ENCODE measurements at regions not wholly inside any gene's neighbourhood (a gene's known extent, or its start where the extent isn't known, plus 50 kb on each side); places are given as distances from the start of the nearest gene placed in this dataset.

DNA sequence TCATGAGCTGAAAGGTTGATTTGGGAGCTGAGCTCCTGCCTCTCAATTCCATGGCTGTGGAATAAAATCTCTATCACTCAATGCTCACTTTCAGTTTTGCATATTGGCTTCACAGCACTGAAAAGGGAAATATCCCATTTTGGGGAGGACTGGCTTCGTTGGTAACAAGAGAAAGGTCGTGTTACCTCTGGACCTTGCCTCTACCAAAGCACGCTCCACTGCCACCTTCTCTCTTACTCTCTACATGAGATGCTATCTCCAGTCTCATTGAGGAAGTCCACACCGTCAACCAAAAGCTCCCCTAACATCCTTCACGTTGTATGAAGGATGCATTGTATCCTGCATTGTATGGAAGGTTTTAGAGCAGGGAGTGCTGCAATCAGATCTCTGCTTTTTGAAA, 195.0 kb upstream of the LDB2 start:
- Histone ChIP-seq H3K27me3 (no peaks in the 10 kb centered on the region), H3K36me3 (no peaks in the 10 kb centered on the region), H3K4me3 (no peak overlapping the region), H3K9me3 (replicated peaks) (no peaks in the 10 kb centered on the region), H3K27ac (no peak overlapping the region), H3K4me1 (no peaks in the 10 kb centered on the region)
- DNase-seq, result no peak

DNA sequence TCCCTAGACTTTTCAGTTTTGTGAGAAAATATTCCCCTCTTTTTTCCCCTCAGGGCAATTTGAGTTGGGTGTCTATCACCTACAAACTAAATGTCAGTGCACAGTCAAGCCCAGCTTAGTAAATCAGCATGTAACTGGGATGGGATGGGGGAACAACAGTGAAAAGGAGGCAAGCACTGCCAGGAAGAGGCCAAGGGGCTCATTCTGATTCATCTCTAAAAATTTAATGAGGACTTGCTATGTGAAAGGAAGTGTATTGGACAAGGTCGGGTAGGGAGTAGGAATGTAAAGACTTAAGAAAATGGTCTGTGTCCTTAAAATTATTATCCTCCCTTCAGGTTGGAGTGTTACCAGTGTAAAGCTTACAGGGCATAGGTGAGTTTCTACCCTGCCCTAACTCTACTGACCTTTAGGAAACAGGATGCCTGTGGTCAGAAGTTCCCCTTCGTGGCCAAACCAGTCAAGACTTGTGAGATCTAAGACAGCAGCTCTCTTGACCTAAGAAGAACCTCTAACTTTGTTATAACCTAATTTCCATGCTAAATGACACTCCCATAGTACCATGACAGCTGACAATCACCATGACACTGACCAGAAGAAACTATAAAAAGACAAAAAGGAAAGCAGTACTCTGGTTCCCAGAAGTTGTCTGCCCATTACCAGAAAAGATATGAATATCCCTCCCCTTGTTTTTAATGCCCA, 194.4 kb upstream of the LDB2 start:
- H3K9me3 ChIP-seq (replicated peaks), result no peaks in the 10 kb centered on the region
- H3K4me3 ChIP-seq, result no peak overlapping the region
- no peaks in the 10 kb centered on the region for H3K4me1 ChIP-seq
- no peaks in the 10 kb centered on the region for H3K36me3 ChIP-seq
- DNase-seq, result no peak
- no peak overlapping the region for H3K27ac ChIP-seq
- no peaks in the 10 kb centered on the region for H3K27me3 ChIP-seq

DNA sequence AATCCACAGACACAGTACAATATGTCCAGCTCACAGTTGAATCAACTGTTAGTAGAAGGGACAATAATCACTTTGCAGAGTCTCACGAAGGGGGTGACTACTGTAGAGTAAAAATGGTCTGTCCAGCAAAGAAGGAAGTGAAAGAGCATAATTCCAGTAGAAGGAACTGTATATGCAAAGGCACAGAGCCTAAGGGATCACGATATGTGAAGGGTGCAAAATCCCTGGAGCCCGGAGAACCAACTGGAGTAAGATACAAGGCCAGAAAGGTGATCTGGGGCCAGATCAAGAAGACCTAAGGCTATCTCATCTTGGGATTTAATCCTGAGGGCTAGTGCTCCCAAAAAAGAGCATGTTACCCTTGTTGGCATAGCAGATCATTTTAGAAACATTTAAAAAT, 192.7 kb upstream of the LDB2 start:
- Histone ChIP-seq H3K36me3 (no peaks in the 10 kb centered on the region), H3K9me3 (replicated peaks) (no peaks in the 10 kb centered on the region), H3K27me3 (peaks cover 6% of the 10 kb centered on the region; the same call in 1 of the 2 replicates), H3K27ac (no peak overlapping the region), H3K4me1 (no peaks in the 10 kb centered on the region), H3K4me3 (no peak overlapping the region)
- no peak for DNase-seq

- no peaks in the 10 kb centered on the region for H3K36me3 ChIP-seq
- no peak overlapping the region for H3K4me3 ChIP-seq
- no peak overlapping the region for H3K27ac ChIP-seq
- peaks cover 6% of the 10 kb centered on the region for H3K27me3 ChIP-seq
- no peaks in the 10 kb centered on the region for H3K9me3 ChIP-seq (replicated peaks)
- no peaks in the 10 kb centered on the region for H3K4me1 ChIP-seq
- no peak for DNase-seq
These were observed 191.6 kb upstream of the LDB2 start for GRCh38 chr4:17090063-17090462.

GRCh38 chr4:17085416-17085815, 187.0 kb upstream of the LDB2 start:
- no peak overlapping the region for H3K27ac ChIP-seq
- H3K36me3 ChIP-seq, result no peaks in the 10 kb centered on the region
- DNase-seq, result no peak
- H3K9me3 ChIP-seq (replicated peaks), result no peaks in the 10 kb centered on the region
- H3K27me3 ChIP-seq, result peaks cover 19% of the 10 kb centered on the region
- H3K4me3 ChIP-seq, result no peak overlapping the region
- H3K4me1 ChIP-seq, result no peaks in the 10 kb centered on the region

DNA sequence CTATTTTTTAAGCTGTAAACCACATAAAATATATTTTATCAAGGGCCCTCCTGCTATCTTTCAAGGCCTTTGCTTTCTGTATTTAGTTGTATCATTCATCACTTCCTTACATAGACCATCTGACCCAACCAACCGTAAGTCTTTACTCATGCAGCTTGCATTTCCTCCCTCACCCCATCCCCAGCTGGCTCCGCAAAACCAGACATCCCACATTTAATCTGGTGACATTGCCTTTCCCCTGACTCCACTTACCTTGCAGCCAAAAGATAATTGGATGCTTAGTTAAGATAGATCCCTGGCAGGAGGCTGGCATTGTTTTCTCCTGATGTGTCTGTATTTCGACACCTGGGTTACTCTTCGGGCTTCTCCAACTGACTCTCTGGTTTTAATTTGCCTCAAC, 183.7 kb upstream of the LDB2 start:
- DNase-seq, result no peak
- Histone ChIP-seq H3K27ac (no peak overlapping the region), H3K9me3 (replicated peaks) (no peaks in the 10 kb centered on the region), H3K27me3 (peaks cover 19% of the 10 kb centered on the region), H3K36me3 (no peaks in the 10 kb centered on the region), H3K4me1 (no peaks in the 10 kb centered on the region), H3K4me3 (no peak overlapping the region)

DNA sequence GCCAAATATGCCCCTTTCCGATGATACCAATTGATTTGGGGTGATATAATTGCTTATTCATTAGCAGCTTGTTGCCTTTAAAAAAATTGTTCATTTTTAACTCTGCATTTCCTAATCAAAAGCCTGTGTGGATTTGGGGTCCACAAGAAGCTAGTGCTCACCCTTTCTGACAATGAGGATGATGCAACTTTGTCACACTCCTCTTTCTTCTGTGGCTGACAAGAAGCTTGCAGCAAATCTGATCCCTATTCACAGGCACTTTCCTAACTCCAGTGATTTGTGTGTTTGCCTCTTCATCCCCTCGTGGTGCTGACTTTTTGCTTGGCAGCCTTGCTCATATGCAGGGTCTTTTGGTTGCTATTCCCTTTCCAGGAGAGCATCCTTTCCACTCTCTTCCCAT, 182.7 kb upstream of the LDB2 start:
- no peaks in the 10 kb centered on the region for H3K4me1 ChIP-seq
- H3K36me3 ChIP-seq, result no peaks in the 10 kb centered on the region
- no peaks in the 10 kb centered on the region for H3K9me3 ChIP-seq (replicated peaks)
- no peak overlapping the region for H3K4me3 ChIP-seq
- H3K27me3 ChIP-seq, result peaks cover 13% of the 10 kb centered on the region
- DNase-seq, result no peak
- no peak overlapping the region for H3K27ac ChIP-seq

DNA sequence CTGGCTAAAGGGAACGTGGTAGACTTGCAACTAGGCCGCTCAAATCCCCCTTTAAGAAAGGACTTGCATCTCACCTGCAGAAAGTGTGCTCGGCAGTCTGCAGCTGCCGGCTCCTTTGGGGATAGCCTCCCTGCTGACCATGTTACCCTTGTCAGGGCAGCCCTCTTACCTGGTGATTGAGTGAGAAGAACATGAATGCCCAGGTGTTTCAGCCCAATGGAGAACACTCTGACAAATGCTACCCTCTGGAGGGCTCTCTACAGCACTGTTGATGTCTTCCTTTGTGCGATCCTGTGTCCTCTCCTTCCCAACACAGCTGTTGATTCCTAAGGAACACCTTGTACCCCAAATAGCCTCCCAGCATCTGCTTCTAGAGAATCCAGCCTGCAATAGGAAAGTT, 178.7 kb upstream of the LDB2 start:
- no peaks in the 10 kb centered on the region for H3K9me3 ChIP-seq (replicated peaks)
- no peaks in the 10 kb centered on the region for H3K4me1 ChIP-seq
- peaks cover 6% of the 10 kb centered on the region for H3K27me3 ChIP-seq
- no peaks in the 10 kb centered on the region for H3K36me3 ChIP-seq
- H3K4me3 ChIP-seq, result no peak overlapping the region
- DNase-seq, result no peak
- H3K27ac ChIP-seq, result no peak overlapping the region

DNA sequence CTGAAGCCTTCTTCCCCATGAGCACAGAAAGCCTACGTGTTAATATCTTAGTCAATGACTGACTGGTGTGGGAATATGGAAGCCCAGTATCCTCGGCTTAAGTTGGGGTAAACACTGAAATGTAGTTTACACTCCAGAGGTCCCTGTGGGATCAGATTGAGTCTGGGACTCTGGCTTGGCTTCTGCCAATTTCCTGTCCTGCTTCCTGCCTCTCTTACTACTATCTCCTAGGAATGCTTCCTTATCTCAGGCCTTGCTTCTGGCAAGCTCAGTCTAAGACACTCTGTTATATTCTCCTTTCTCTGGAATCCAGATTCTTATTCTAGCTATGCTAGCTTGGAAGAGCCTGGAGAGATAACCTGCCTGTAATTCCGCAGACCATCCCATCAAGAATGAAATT, 174.0 kb upstream of the LDB2 start:
- no peaks in the 10 kb centered on the region for H3K36me3 ChIP-seq
- no peak for DNase-seq
- H3K27me3 ChIP-seq, result no peaks in the 10 kb centered on the region; the same call in 1 of the 2 replicates
- no peaks in the 10 kb centered on the region for H3K9me3 ChIP-seq (replicated peaks)
- H3K4me1 ChIP-seq, result no peaks in the 10 kb centered on the region
- H3K27ac ChIP-seq, result no peak overlapping the region
- no peak overlapping the region for H3K4me3 ChIP-seq

DNA sequence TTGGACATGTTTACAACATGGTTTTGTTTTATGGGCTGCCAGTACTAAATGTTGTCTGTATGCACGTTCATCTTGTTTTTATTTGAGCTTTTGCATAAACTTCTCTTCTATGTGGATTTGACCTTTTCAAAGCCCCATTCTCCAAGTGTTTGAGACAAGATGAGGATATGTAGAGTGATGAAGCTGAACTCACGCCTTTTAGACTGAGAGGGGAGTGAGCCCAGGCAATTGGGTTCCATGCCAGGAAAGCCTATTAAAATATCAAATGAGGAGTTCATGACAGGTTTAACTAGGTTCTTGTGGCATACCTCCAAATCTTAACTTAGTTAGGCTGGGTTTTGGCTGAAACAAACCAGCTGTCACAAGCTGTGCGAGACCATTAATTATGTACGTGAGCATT, 170.4 kb upstream of the LDB2 start:
- H3K4me1 ChIP-seq, result no peaks in the 10 kb centered on the region
- no peak overlapping the region for H3K27ac ChIP-seq
- no peaks in the 10 kb centered on the region for H3K36me3 ChIP-seq
- no peaks in the 10 kb centered on the region; the same call in 1 of the 2 replicates for H3K27me3 ChIP-seq
- DNase-seq, result no peak
- no peak overlapping the region for H3K4me3 ChIP-seq
- no peaks in the 10 kb centered on the region for H3K9me3 ChIP-seq (replicated peaks)

DNA sequence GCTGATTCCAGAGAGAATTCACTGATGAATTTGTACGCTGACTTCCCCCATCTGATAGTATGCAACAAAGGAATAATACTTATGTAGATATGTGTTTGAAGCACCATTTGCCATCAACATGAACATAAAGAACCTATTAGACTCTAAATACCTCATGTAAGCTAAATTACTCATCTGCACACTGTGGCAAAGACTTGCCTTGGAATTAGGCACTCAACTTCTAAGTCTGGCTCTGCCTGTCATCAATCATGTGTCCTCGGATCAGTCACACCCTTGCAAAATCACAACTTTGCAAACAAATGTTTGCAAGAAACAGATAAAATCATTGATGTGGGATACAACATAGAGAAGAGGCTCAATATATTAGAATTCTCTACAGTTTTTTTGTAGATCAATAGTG, 169.9 kb upstream of the LDB2 start:
- Histone ChIP-seq H3K36me3 (no peaks in the 10 kb centered on the region), H3K4me1 (no peaks in the 10 kb centered on the region), H3K9me3 (replicated peaks) (no peaks in the 10 kb centered on the region), H3K27me3 (no peaks in the 10 kb centered on the region; the same call in 1 of the 2 replicates), H3K4me3 (no peak overlapping the region), H3K27ac (no peak overlapping the region)
- no peak for DNase-seq

GRCh38 chr4:17066972-17067371, 168.5 kb upstream of the LDB2 start:
- no peak overlapping the region for H3K27ac ChIP-seq
- no peak for DNase-seq

DNA sequence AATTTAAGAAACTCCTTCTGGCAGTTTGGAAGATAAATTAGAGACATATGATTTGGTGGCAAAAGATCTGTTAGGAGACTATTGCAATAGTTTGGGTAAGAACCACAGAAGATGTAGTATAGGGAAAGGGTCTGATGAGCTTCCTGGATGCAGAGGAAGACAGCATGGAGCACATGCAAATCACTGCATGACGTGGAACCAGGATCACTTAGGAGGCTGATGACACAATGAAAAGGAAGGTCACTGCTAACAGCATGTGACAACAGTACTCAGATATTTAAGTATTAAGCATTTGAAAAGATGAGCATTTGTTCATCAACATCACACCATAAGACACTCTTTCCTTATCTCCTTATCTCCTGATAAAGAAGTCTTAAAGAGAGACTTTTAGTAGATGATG, 167.8 kb upstream of the LDB2 start:
- Histone ChIP-seq H3K4me1 (no peaks in the 10 kb centered on the region), H3K36me3 (no peaks in the 10 kb centered on the region), H3K4me3 (no peak overlapping the region), H3K9me3 (replicated peaks) (no peaks in the 10 kb centered on the region), H3K27me3 (no peaks in the 10 kb centered on the region), H3K27ac (no peak overlapping the region)
- no peak for DNase-seq

More at GRCh38 chr4:17066972-17067371, 168.5 kb upstream of the LDB2 start:
- Histone ChIP-seq H3K9me3 (replicated peaks) (no peaks in the 10 kb centered on the region), H3K4me1 (no peaks in the 10 kb centered on the region), H3K36me3 (no peaks in the 10 kb centered on the region), H3K27me3 (no peaks in the 10 kb centered on the region), H3K4me3 (no peak overlapping the region)

GRCh38 chr4:17065821-17066220, 167.4 kb upstream of the LDB2 start:
- DNase-seq, result no peak
- Histone ChIP-seq H3K4me1 (no peaks in the 10 kb centered on the region), H3K27ac (no peak overlapping the region), H3K27me3 (no peaks in the 10 kb centered on the region), H3K9me3 (replicated peaks) (no peaks in the 10 kb centered on the region), H3K36me3 (no peaks in the 10 kb centered on the region), H3K4me3 (no peak overlapping the region)

GRCh38 chr4:17064959-17065358, 166.5 kb upstream of the LDB2 start:
- no peak for DNase-seq
- no peaks in the 10 kb centered on the region; the same call in 1 of the 2 replicates for H3K27me3 ChIP-seq
- H3K4me3 ChIP-seq, result no peak overlapping the region
- no peaks in the 10 kb centered on the region for H3K9me3 ChIP-seq (replicated peaks)
- no peak overlapping the region for H3K27ac ChIP-seq
- no peaks in the 10 kb centered on the region for H3K4me1 ChIP-seq
- H3K36me3 ChIP-seq, result no peaks in the 10 kb centered on the region

DNA sequence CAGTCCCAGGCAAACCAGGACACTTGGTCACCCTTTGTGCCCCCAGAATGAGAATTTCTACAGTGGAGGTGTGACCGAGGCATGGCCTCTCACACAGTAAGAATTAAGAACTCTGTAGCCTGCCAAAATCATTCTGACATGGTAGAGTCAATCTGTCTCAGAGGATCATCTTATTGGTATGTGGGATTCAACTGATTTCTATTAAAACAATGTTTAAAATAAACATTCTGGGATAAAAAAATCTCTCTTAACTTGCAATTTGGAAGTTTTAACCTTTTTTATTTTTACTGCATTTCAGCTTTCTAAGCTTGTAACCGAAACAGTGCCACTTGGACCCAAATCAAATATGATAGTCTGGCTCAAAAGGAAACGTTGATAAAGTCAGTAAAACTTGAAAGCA, 165.4 kb upstream of the LDB2 start:
- no peak overlapping the region for H3K4me3 ChIP-seq
- no peaks in the 10 kb centered on the region for H3K9me3 ChIP-seq (replicated peaks)
- no peak overlapping the region for H3K27ac ChIP-seq
- DNase-seq, result no peak
- H3K27me3 ChIP-seq, result no peaks in the 10 kb centered on the region; the same call in 1 of the 2 replicates
- no peaks in the 10 kb centered on the region for H3K4me1 ChIP-seq
- H3K36me3 ChIP-seq, result no peaks in the 10 kb centered on the region
